A673 (cell line): ENCODE measurements at regions not wholly inside any gene's neighbourhood (a gene's known extent, or its start where the extent isn't known, plus 50 kb on each side); places are given as distances from the start of the nearest gene placed in this dataset.

Experiments
- CTCF ChIP-seq: fragments of 300-800, 200-600 bp; sonication (generic); conservative IDR thresholded peaks from 2 replicates; pipeline ENCODE4 v1.5.1; 2017; ENCODE audit warnings: low read depth, mild to moderate bottlenecking, antibody characterized with exemption, low read length, moderate library complexity, mixed read lengths
- EZH2 ChIP-seq: fragments of 200-600 bp; sonication (generic); IDR thresholded peaks from 2 replicates; pipeline ENCODE4 v1.6.1; 2017; ENCODE audit warnings: borderline replicate concordance, low read depth, mild to moderate bottlenecking, mixed read lengths, antibody characterized with exemption, low read length; ENCODE audit not compliant: poor library complexity, severe bottlenecking

DNA sequence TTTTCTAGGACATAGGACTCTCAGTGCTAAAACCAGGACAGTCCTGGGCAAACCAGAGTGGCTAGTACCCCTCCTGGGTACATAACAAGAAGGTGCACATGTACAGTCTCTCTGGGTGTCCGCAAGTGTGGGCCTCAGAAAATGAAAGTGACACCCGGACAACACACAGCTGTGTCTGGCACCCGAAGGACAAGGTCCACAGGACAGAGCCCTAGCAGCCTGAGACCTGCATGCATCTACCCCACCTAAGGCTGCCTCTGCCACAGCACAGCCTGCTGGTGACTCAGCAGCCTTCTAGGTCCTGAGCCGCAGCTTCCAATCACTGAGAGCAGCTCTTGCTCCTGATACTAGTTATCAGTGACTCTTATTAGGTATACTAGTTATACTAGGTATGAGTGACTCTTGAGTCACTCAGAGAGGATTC is 784.1 kb upstream of the TBX3 start:
- TF ChIP-seq CTCF (no peak), EZH2 (no peak)
